HepG2 (cell line): ENCODE measurements at regions not wholly inside any gene's neighbourhood (a gene's known extent, or its start where the extent isn't known, plus 50 kb on each side); places are given as distances from the start of the nearest gene placed in this dataset.

ENCODE experiments used
- ARNTL ChIP-seq: sonication (generic); formaldehyde crosslinking; IDR thresholded peaks from 2 replicates; pipeline ENCODE4 v1.4.0; 2020; ENCODE audit warnings: mild to moderate bottlenecking, missing genetic modification reagents
- MIXL1 ChIP-seq: IDR thresholded peaks from 2 replicates; pipeline ENCODE4 v1.6.1; 2016
- TEAD3 ChIP-seq: optimal IDR thresholded peaks from 2 replicates; pipeline ENCODE3; 2016; ENCODE audit warnings: borderline replicate concordance
- ZNF138 ChIP-seq: sonication (generic); formaldehyde crosslinking; IDR thresholded peaks from 2 replicates; pipeline ENCODE4 v1.5.0; 2020; ENCODE audit warnings: mild to moderate bottlenecking, low read depth, missing genetic modification reagents
- ZNF17 ChIP-seq: sonication (generic); formaldehyde crosslinking; IDR thresholded peaks from 2 replicates; pipeline ENCODE4 v1.5.0; 2020; ENCODE audit warnings: mild to moderate bottlenecking, missing genetic modification reagents
- ZNF615 ChIP-seq: sonication (generic); formaldehyde crosslinking; IDR thresholded peaks from 2 replicates; pipeline ENCODE4 v1.5.0; 2020; ENCODE audit warnings: mild to moderate bottlenecking, missing genetic modification reagents, borderline replicate concordance
- ZNF850 ChIP-seq: sonication (generic); formaldehyde crosslinking; conservative IDR thresholded peaks from 2 replicates; pipeline ENCODE4 v1.9.0; 2021; ENCODE audit warnings: mild to moderate bottlenecking, missing genetic modification reagents
- TF ChIP-seq, protein P1 (sequence below): sonication (generic); formaldehyde crosslinking; IDR thresholded peaks from 2 replicates; pipeline ENCODE4 v1.4.0; 2020; ENCODE audit warnings: missing genetic modification reagents
- TF ChIP-seq, protein P2 (sequence below): IDR thresholded peaks from 2 replicates; pipeline ENCODE4 v1.6.1; 2016; ENCODE audit warnings: low read depth
- TF ChIP-seq, protein P3 (sequence below): sonication (generic); formaldehyde crosslinking; IDR thresholded peaks from 2 replicates; pipeline ENCODE4 v1.4.0; 2020; ENCODE audit warnings: mild to moderate bottlenecking, missing genetic modification reagents, borderline replicate concordance
- TF ChIP-seq, protein P4 (sequence below): IDR thresholded peaks from 2 replicates; pipeline ENCODE4 v1.6.1; 2016; ENCODE audit warnings: missing compliant biosample characterization, missing genetic modification reagents, borderline replicate concordance
- TF ChIP-seq, protein P5 (sequence below): sonication (generic); formaldehyde crosslinking; IDR thresholded peaks from 2 replicates; pipeline ENCODE4 v1.5.0; 2020; ENCODE audit warnings: mild to moderate bottlenecking, missing genetic modification reagents

DNA sequence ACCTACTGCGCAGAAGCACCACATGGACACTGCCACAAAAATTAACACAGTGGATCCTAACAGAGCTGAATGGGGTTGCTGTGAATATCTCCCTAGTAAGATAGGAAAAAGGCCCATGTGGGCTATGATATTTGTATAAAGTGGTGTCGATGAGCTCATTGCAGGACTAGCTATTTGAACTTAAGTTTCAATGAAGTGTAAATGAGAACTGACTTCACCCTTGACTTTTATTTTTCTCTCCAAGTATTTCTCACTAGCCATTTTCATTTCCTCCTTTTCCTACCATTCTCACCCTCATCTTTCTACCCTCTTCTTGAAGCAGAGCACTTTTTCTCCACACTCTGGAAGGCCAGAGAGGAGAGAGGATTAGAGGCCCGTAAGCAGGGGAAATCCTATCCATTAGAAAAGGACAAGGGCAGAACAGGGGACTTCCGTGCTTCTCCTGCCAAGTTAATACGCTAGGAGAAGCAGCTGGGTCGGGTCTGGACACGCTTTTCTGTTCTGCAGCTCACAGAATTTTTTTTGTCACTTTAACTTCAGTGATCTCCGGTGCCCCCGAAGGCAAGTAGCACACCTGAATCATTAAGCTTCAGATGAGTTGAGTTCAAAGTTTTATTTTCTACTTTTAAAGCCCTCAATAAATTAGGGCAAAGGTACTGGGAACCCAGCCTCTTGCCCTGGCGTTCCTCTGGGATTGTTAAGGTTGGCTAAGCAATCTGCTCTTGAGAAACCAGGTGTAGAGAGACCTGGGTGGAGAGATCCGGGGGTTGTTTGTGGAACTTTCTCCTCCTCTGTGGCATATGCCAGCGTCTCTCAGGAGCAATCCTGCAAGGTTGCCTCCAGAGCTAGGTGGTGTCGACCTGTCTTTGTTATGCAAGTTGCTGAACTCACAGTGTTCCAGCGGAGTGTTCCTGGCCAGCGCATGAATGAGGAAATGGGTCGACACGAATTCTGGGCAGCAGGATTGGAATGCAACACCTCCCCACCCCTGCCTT lies 56.2 kb upstream of the ARID1B start (continued):
- TF ChIP-seq ZNF17 (CRISPR knock-in tag) (no peak), MIXL1 (CRISPR knock-in tag) (no peak), ZNF850 (CRISPR knock-in tag) (no peak), ZNF138 (CRISPR knock-in tag) (no peak), ZNF615 (CRISPR knock-in tag) (0 out of 2 replicates have a peak, but pooled peaks have one; percentile 10), TEAD3 (CRISPR knock-in tag) (peak; percentile 44), ARNTL (CRISPR knock-in tag) (no peak)
- TF ChIP-seq, protein P1, sequence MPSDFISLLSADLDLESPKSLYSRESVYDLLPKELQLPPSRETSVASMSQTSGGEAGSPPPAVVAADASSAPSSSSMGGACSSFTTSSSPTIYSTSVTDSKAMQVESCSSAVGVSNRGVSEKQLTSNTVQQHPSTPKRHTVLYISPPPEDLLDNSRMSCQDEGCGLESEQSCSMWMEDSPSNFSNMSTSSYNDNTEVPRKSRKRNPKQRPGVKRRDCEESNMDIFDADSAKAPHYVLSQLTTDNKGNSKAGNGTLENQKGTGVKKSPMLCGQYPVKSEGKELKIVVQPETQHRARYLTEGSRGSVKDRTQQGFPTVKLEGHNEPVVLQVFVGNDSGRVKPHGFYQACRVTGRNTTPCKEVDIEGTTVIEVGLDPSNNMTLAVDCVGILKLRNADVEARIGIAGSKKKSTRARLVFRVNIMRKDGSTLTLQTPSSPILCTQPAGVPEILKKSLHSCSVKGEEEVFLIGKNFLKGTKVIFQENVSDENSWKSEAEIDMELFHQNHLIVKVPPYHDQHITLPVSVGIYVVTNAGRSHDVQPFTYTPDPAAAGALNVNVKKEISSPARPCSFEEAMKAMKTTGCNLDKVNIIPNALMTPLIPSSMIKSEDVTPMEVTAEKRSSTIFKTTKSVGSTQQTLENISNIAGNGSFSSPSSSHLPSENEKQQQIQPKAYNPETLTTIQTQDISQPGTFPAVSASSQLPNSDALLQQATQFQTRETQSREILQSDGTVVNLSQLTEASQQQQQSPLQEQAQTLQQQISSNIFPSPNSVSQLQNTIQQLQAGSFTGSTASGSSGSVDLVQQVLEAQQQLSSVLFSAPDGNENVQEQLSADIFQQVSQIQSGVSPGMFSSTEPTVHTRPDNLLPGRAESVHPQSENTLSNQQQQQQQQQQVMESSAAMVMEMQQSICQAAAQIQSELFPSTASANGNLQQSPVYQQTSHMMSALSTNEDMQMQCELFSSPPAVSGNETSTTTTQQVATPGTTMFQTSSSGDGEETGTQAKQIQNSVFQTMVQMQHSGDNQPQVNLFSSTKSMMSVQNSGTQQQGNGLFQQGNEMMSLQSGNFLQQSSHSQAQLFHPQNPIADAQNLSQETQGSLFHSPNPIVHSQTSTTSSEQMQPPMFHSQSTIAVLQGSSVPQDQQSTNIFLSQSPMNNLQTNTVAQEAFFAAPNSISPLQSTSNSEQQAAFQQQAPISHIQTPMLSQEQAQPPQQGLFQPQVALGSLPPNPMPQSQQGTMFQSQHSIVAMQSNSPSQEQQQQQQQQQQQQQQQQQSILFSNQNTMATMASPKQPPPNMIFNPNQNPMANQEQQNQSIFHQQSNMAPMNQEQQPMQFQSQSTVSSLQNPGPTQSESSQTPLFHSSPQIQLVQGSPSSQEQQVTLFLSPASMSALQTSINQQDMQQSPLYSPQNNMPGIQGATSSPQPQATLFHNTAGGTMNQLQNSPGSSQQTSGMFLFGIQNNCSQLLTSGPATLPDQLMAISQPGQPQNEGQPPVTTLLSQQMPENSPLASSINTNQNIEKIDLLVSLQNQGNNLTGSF, result no peak
- TF ChIP-seq, protein P2, sequence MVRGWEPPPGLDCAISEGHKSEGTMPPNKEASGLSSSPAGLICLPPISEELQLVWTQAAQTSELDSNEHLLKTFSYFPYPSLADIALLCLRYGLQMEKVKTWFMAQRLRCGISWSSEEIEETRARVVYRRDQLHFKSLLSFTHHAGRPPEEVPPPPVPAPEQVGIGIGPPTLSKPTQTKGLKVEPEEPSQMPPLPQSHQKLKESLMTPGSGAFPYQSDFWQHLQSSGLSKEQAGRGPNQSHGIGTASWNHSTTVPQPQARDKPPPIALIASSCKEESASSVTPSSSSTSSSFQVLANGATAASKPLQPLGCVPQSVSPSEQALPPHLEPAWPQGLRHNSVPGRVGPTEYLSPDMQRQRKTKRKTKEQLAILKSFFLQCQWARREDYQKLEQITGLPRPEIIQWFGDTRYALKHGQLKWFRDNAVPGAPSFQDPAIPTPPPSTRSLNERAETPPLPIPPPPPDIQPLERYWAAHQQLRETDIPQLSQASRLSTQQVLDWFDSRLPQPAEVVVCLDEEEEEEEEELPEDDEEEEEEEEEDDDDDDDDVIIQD (CRISPR knock-in tag), result no peak
- TF ChIP-seq, protein P3, sequence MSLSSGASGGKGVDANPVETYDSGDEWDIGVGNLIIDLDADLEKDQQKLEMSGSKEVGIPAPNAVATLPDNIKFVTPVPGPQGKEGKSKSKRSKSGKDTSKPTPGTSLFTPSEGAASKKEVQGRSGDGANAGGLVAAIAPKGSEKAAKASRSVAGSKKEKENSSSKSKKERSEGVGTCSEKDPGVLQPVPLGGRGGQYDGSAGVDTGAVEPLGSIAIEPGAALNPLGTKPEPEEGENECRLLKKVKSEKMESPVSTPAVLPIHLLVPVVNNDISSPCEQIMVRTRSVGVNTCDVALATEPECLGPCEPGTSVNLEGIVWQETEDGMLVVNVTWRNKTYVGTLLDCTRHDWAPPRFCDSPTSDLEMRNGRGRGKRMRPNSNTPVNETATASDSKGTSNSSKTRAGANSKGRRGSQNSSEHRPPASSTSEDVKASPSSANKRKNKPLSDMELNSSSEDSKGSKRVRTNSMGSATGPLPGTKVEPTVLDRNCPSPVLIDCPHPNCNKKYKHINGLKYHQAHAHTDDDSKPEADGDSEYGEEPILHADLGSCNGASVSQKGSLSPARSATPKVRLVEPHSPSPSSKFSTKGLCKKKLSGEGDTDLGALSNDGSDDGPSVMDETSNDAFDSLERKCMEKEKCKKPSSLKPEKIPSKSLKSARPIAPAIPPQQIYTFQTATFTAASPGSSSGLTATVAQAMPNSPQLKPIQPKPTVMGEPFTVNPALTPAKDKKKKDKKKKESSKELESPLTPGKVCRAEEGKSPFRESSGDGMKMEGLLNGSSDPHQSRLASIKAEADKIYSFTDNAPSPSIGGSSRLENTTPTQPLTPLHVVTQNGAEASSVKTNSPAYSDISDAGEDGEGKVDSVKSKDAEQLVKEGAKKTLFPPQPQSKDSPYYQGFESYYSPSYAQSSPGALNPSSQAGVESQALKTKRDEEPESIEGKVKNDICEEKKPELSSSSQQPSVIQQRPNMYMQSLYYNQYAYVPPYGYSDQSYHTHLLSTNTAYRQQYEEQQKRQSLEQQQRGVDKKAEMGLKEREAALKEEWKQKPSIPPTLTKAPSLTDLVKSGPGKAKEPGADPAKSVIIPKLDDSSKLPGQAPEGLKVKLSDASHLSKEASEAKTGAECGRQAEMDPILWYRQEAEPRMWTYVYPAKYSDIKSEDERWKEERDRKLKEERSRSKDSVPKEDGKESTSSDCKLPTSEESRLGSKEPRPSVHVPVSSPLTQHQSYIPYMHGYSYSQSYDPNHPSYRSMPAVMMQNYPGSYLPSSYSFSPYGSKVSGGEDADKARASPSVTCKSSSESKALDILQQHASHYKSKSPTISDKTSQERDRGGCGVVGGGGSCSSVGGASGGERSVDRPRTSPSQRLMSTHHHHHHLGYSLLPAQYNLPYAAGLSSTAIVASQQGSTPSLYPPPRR (CRISPR knock-in tag), result 0 out of 2 replicates have a peak, but pooled peaks have one; percentile 3
- TF ChIP-seq, protein P4, sequence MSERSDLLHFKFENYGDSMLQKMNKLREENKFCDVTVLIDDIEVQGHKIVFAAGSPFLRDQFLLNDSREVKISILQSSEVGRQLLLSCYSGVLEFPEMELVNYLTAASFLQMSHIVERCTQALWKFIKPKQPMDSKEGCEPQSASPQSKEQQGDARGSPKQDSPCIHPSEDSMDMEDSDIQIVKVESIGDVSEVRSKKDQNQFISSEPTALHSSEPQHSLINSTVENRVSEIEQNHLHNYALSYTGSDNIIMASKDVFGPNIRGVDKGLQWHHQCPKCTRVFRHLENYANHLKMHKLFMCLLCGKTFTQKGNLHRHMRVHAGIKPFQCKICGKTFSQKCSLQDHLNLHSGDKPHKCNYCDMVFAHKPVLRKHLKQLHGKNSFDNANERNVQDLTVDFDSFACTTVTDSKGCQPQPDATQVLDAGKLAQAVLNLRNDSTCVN (CRISPR knock-in tag), result no peak
- TF ChIP-seq, protein P5, sequence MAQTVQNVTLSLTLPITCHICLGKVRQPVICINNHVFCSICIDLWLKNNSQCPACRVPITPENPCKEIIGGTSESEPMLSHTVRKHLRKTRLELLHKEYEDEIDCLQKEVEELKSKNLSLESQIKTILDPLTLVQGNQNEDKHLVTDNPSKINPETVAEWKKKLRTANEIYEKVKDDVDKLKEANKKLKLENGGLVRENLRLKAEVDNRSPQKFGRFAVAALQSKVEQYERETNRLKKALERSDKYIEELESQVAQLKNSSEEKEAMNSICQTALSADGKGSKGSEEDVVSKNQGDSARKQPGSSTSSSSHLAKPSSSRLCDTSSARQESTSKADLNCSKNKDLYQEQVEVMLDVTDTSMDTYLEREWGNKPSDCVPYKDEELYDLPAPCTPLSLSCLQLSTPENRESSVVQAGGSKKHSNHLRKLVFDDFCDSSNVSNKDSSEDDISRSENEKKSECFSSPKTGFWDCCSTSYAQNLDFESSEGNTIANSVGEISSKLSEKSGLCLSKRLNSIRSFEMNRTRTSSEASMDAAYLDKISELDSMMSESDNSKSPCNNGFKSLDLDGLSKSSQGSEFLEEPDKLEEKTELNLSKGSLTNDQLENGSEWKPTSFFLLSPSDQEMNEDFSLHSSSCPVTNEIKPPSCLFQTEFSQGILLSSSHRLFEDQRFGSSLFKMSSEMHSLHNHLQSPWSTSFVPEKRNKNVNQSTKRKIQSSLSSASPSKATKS (CRISPR knock-in tag), result no peak
